Body of pancreas (tissue), 4 donors: ENCODE measurements at regions not wholly inside any gene's neighbourhood (a gene's known extent, or its start where the extent isn't known, plus 50 kb on each side); places are given as distances from the start of the nearest gene placed in this dataset.

Experiments
- POLR2A ChIP-seq, 3 donors: fragments of 450-650 bp; IDR thresholded peaks; one replicate each; pipeline ENCODE4 v1.6.1; 2016; ENCODE audit warnings: antibody characterized with exemption in 3 of 3, mild to moderate bottlenecking in 2 of 3
- TF ChIP-seq, protein P1 (sequence below), 7 experiments: fragments of 450-650 bp in 4 of 7; fragments of 200-600 bp in 3 of 7; sonication (generic) in 3 of 7; IDR thresholded peaks; one replicate each; pipeline ENCODE4 v1.5.1; 2016 to 2019; ENCODE audit warnings: antibody characterized with exemption in 7 of 7

DNA sequence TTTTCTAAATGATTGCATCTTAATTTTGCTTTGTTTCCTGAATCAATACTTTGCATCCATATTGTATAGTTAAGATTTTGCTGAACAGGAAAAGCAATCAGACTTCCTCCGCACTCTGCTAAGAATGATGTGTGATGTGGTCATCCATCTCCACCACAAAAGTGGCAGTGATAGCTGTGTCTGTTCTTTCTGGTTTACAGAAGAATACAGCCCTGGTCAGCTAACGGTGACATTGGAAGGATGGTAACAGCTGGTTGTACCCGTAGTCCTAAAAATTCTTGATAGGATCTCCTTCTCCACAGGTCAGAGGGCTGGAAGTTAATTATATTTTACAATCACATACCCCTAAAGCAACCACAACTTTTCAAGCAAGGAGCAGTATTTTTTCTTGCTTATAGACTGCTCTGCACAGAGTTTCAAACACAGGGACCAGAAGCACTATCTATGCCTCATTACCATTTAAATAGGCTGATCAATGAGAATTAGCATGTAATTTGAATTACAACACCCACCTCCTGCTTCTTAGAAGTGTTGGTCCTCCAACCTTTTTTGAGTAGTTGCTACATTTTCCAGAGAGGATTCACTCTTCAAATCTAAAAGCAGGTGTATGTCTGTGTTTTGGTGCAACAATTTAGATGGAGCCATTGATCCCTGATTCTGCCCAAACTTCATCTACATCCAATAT lies 1191.9 kb upstream of the NUDT12 start:
- TF ChIP-seq, protein P1, sequence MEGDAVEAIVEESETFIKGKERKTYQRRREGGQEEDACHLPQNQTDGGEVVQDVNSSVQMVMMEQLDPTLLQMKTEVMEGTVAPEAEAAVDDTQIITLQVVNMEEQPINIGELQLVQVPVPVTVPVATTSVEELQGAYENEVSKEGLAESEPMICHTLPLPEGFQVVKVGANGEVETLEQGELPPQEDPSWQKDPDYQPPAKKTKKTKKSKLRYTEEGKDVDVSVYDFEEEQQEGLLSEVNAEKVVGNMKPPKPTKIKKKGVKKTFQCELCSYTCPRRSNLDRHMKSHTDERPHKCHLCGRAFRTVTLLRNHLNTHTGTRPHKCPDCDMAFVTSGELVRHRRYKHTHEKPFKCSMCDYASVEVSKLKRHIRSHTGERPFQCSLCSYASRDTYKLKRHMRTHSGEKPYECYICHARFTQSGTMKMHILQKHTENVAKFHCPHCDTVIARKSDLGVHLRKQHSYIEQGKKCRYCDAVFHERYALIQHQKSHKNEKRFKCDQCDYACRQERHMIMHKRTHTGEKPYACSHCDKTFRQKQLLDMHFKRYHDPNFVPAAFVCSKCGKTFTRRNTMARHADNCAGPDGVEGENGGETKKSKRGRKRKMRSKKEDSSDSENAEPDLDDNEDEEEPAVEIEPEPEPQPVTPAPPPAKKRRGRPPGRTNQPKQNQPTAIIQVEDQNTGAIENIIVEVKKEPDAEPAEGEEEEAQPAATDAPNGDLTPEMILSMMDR (IDR thresholded peaks at IDR 0.05), result no peak
- no peak for TF ChIP-seq POLR2A (IDR thresholded peaks at IDR 0.05)
